Ramos (cell line): ENCODE measurements at regions not wholly inside any gene's neighbourhood (a gene's known extent, or its start where the extent isn't known, plus 50 kb on each side); places are given as distances from the start of the nearest gene placed in this dataset.

ENCODE experiments used
- in situ Hi-C: fragments of 300-500 bp; cut with MboI; formaldehyde crosslinking; loops from one replicate; pipeline ENCODE4 v1.14.3; 2022; ENCODE audit warnings: low sequenced_read_pairs; ENCODE audit not compliant: unreplicated experiment

DNA sequence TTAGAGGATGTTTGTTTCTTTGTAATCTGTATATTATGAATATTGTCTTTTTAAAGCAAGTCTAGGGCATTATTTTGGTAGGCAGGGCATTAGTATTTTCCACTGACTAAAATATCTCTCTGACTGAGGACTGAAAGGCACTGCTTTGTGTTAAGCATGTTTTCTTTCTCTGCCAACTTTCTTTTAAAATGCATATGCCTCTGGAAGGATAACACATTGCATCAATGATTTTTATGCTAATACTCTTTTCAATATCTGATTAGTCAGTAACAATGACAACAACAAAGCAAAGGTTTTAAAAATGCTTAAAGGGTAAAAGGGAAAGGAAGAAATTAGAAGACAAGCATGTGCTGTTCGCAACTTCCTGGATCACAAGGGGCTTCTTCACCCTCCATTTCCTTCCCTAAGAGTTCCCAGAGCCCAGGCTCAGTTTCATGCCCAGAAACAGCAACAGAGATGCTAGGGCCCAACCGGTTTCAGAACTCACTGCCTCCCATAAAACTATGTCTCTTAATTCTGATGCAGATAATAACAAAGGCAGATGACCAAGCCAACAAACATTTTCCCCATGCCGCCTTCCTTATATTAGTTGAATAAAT, 786.8 kb upstream of the ACVR2A start:
- in situ Hi-C loops, result no loop called here

DNA sequence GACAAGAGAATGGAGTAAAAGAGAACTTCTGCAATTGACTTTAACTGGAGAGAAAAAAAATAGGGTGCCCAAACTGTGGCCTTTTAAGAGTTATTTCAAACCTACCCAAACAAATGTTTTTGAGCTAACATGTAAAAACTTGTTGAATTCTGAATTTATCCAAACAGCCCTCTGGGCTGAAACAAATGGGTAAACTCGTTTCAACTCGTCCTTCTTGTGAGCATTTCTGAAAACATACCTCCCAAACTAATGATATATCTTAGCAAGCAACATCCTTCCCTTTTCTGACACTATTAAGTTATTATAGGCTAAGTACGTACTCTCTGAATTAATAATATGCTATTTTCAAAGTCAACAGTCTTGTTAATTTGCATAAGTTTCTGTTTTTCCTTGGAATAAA, 793.0 kb upstream of the ACVR2A start:
- in situ Hi-C loops, result no loop called here

DNA sequence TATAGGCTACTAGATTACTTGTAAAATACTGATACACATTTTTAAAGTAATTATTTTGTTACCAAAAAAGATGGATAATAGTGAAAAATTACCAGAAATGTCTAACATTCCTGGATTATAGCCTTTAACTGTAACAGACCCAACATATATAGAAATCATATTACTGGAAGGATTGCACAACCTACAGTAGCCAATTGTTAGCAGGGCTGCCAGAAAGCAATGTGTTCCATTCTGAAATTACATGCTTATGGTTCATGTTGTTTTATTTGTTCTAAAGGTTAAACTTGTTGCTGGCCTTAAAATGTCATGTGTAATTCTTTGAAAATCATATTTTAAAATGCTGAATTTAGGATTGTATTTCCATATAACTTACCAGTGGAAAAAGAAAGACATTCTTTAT, 793.6 kb upstream of the ACVR2A start:
- in situ Hi-C loops, result no loop called here

DNA sequence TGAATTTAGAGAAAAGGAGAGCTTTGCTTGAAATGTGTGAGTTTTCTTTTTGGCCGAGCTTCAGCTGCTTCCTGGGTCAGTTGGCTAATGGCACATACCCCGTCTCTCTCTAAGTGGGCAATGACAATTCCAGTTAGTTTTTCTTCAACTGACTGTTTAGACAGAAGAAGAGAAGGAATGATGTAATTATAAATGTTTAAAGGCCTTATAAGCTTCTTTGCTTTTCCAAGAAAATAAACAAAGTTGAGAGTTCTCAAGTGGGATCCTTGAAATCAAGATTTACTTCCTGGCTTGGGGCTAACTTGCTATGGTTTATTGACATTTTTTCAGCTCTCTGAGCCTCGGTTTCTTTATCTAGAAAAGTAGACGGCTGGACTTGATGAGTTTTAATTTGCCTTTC, 794.9 kb upstream of the ACVR2A start:
- in situ Hi-C loops, result no loop called here

DNA sequence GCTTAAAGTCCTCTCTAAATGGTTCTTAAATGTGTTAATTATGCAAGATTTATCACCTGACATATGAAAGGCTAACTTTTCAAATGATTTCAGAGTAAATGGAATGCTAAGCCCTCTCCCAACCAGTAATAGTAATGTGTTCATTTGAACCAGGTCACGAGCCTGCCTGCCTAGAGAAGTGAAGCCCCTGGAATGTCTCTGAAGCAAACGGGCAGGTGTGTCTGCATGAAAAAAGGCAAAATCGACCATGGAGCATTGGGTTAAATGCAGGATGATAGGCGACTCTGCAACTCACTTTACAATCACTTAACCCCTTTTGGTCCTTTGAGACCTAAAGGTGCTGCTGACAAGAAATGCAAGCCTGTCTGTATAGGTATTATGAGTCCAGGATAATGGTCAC, 798.4 kb upstream of the ACVR2A start:
- in situ Hi-C loops, result no loop called here

DNA sequence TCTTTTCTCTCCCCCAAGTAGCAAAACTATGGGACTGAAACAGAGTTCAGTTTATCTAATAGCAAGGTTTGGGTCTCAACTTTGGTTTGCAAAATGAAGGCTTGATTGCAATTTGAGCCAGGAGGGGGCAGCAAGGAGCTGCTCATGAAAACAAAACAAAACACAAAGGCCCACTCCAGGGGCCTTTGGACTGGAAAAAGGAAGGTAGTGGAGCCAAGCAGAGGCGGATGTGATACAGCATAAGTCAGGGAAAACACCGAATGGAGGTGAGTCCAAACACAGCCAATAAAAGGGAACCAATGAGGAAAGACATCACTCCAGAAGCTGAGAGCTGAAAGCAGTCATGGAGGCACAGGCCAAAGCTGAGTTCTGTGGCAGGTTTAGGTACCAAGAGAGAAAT, 799.7 kb upstream of the ACVR2A start:
- in situ Hi-C loops, result no loop called here

DNA sequence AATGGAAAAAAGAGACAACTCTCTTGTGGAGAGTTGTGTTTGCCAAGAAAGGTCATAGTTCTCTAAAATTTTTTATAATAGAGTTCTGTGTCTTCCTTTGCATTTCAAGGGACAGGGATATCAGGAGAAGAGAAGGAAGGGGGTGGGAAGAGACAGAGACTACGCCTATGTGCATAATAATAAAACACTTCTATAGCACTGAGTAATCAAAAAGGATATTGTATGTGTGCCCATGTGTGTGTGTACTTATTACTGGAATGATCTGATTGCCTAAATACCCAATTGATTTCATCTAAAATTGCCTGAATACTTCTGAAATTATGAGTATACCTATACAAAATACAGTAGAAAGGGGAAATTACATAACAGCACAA, 803.7 kb upstream of the ACVR2A start:
- in situ Hi-C loops, result no loop called here

DNA sequence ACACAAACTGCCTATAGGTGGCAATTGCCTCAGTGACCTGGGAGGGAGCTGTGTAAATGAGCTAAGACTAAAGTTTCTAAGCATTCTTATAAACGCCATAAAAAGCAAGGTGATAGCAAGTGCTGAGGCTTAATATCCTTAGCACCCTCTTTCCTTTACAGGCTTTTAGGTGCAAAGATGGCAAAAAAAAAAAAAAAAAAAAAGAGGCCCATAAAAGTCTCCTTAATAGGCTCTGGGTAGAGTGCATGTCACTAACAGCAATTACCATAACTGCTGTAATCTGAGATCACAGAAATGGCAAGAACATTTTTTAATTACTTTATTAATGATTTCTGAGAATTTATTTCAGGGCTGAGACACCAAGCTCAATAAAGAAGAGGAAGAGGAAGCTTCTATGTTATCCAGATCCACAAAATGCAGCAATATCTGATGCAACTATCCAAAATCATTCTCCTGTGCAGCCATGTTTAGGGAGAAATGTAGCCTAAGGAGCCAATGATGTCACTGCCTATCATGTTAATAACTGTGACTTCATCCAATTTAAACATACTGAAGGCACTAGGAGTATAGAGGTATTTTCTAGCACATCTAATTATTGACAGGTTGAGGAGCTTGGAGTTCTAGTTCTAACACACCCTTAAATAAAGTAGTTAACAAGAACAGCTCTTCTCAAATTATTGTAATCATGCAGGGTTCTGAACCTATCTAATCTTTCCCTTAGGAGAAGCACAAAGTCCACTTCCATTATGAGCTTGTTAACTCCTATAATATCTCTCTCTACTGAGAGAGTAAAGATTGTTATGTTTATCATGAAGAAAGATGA, 804.3 kb upstream of the ACVR2A start:
- in situ Hi-C loops, result no loop called here

DNA sequence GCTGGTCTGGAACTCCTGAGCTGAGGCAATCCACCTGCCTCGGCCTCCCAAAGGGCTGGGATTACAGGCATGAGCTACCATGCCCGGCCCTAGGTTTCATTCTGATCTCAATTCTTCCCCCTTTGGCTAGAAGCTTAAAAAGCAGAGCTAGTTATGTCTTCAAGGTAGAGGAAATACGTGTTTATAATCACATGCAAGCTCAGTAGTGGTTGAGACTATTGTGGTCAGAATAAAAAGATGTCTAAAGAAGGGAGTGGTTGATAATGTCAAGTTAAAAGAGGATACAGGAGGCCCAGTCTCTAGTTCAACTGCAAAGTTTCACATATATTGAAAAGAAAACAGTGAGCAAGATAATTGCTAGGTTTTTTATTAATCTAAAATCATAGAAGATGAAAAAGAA, 807.8 kb upstream of the ACVR2A start:
- in situ Hi-C loops, result no loop called here

DNA sequence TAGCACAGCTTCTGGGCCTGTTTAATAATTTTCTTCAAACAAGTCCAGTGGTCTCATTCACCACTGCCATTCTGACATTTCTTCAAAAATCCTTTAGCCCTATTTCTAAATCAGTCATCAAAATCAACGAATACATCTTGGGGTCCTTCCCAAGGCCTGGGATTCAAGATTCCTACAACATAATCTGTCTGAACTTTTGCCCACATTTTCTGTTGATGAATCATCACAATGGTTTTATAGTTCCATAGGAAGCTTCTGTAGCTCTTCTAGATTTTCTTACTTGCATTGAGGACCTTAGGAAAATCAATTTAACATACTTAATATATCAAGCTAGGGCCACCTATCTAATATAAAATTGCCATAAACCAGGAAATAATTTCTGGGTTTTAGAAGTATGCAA, 811.8 kb upstream of the ACVR2A start:
- in situ Hi-C loops, result no loop called here

DNA sequence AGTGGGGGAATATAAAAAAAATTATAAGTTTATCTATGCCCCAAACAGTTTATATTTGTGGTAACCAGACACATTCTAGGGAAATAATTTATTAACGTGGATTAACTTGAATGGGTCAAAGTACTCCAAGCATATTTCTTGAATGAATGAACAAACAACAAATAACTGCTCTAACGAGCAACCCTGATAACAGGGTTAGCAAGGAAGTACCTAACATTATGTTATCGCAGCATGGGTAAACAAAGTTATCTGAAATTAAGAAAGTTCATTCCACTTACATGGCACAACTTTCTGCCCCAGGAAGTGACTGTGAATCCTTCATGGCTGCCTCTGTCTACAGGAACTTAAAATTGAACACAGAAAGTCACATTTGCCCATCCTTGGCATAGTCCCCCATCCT, 812.9 kb upstream of the ACVR2A start:
- in situ Hi-C loops, result no loop called here

DNA sequence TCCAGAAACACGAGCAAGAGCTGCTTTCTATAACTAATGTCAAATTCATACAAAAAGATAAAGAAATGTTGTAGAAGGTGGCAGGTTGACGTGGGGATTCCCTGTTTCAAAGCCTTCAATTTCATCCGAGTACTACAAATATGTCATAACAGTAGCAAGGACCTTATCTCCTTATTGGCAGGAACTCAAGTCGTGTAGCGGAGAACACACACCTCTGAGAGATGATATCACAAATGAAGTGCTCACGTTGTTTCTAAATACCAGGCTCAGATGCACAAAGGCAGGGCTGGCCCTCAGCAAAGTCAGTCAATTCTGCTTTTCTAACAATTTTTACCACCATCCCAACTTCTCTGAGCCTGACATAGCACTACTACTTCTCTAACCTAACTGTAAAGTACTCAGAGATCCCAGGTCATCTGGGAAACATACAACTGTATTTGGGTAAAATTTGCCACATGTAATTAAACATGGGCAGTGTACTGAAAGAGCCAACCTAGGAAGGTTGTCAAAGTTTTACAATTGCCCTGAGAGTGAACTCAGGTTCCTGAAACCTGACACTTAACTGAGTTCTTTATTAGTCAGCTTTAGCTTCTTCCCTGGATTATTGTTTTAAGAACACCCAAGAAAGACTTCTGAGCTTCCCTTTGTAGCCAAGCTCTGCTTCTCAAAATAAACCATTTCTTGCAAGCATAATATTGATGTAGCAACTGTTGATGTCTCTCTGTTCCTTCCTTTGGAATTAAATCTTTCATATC, 813.7 kb upstream of the ACVR2A start:
- in situ Hi-C loops, result no loop called here

DNA sequence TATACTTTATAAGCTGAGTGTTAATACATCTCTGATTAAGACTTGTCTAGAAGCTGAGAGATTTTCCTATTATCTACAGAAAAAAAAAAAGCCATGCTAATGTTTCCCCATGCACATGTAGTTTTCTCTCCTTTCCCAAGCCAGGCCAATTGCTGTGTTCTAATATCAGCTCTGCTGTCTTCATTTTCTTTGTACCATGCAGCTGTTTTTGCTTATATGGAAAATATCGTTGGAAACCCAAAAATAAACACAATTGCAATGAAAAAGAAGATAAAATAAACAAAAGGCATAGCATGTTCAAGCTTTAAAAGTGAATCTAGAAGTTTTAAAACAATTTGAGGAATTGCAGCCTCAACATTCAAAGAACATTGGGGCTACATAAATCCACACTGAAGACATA, 817.4 kb upstream of the ACVR2A start:
- in situ Hi-C loops, result no loop called here

DNA sequence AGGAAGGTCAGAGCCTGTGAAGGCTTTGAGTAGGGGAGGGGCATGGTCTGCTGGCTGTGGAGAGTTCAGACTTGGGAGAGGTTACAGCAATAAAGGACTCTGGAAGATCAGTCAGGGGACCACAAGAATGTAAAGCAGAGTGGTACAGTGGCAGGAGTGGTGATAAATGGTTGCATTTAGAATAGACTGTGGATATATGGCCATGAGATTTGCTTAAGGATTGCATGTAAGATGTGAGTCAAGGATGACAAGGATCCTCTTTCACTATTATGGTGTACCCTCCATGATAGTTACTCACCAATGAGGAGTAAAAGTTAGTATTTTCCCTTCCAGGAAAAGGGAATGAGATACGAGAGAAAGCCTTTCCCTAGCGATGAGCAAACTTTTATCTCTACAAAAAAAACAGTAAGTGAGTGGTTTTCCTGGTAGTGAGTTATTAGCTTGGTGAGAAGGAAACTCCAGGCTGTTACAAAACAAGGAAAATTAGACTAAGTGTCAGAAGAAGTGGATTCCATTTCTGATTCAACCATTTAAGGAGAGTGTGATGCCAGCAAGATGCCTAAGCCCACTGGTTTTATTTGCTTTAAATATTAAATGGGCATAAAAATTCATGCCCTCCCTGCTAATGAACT, 818.0 kb upstream of the ACVR2A start:
- in situ Hi-C loops, result no loop called here

DNA sequence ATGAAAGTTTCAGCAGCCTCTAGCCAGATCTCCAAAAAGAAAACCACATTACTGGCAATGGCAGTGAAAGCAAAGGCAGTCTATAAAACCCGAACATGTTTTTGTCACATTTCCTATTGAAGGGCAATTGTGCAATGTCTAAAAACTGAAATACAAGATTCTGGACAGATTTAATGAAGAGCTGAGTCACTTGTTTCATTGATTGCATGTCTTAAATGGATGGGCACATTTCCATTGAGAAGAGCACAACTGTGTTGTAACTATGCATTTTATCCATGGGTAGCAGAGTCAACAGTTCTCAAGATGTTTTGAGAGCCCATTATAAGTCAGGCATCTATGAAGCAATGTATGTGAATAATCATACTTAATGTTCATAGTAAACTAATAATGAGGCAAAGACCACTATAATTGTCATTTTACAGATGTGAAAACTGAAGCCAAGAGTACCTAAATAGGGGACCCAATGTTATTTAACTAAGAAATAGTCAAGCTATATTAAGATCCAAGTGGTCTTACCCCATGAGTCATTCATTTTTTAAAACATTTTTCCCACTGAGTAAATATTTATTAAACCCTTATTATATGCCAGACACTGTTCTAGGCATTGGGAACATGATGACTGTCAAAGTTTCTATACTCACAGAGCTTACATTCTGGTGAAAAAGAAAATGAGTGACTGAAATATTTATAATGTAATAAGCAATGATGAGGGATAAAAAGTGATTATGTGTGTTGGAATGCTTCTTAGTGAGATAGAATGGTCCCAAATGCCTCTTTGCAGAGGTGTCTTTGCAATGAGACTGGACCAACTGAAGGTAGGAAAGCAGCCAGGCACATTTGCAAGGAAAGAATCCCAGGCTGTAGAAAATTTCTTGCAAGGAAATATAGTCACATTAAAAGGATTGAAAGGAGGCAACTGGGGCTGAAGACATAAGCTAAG, 818.9 kb upstream of the ACVR2A start:
- in situ Hi-C loops, result no loop called here

DNA sequence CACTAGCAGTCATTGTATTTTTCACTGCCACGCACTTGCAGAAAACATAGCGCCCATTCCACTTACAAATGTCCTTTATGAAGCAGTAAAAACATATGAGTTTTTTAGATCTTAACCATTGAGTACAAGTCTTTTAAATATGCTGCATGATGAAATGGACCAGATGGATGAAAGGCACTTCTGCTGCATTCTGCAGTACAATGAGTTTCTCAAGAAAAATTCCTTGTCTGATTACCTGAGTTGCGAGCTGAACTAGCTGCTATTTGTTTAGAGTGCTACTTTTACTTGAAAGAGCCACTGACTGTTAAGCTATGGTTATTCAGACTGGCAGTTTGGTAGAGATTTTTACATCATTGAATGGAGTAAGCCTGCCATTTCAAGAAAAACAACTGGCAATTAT, 825.5 kb upstream of the ACVR2A start:
- in situ Hi-C loops, result no loop called here

DNA sequence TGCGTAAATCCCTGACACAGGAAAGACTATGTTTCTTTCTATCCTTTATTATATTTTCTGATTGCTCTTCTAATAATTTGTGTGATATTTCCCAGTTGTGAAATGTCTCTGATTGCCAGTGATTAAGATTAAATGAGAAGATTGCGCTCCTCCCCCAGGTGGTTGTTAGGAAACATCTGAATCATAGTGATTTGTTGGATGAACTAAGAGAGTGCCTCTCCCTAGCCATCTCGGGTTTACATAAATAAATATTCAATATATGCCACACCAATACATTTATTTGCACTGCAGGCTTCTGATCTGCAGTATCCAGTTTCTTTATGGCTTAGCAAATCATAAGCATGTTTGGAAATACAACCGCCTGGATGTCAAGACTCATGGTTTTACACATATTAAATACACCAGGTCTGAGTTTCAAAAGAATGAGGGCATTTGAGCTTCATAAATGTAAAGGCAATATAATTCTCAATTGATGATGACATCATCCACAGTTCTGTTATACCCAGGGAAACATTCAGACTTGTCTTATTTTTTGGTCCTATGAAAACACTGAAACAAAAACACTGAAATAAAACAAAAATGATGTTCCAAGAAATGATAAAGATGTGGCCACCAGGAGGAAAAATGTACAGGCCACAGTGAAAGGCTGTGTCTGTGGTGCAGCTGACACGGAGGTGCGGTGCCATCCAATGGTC, 826.7 kb upstream of the ACVR2A start:
- in situ Hi-C loops, result no loop called here

DNA sequence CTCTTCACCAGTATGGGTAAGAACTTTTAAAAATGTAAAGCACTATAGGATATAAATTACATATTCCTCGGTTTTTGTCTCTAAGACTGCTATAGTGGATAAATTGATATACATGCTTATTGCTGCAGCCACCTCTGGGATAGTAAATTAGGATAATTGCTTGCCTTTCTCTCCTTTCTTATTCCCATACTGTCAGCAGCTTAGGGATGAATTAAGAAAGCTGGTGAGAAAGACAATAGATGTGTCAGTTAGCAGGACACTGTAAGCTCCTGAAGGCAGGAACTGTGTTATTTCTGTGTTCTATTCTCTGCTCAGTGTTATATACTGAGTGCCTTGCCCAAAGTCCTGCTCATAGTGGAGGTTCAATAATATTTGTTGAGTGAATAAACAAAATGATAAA, 828.6 kb upstream of the ACVR2A start:
- in situ Hi-C loops, result no loop called here

DNA sequence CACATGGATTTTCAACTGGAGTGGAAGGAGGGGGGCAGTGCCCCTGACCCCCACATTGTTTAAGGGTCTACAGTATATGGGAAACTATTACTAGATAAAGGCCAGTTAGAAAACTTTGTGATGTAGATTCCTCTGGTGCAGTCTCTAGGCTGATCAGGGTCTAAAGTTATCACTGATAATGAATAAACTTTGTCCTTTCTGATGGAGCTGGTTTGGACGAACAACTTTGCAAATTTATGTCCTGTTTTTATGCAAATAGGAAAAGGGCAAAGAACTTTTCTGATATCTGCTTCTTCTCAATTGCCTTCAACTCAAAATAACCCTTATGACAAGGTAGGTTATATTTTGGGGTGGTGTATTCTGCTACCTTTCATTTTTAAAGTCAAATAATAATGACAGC, 829.2 kb upstream of the ACVR2A start:
- in situ Hi-C loops, result no loop called here
